HCT116 (cell line): ENCODE measurements at regions not wholly inside any gene's neighbourhood (a gene's known extent, or its start where the extent isn't known, plus 50 kb on each side); places are given as distances from the start of the nearest gene placed in this dataset.

Experiments
- CBX3 ChIP-seq: IDR thresholded peaks from 2 replicates; pipeline ENCODE4 v1.6.1; 2012; ENCODE audit warnings: low read depth
- EGR1 ChIP-seq: IDR thresholded peaks from 2 replicates; pipeline ENCODE4 v1.6.1; 2012; ENCODE audit warnings: low read depth
- EZH2 ChIP-seq: fragments of 200-600 bp; sonication (generic); IDR thresholded peaks from 2 replicates; pipeline ENCODE4 v1.6.1; 2017; ENCODE audit warnings: antibody characterized with exemption, mixed run types
- EZH2phosphoT487 ChIP-seq: fragments of 200-600 bp; IDR thresholded peaks from 2 replicates; pipeline ENCODE4 v1.6.1; 2018; ENCODE audit warnings: antibody characterized with exemption, borderline replicate concordance
- POLR2A ChIP-seq: IDR thresholded peaks from 2 replicates; pipeline ENCODE4 v1.7.0; 2011; ENCODE audit warnings: borderline replicate concordance; ENCODE audit not compliant: insufficient read depth, insufficient read length; ENCODE audit errors: extremely low read depth
- POLR2AphosphoS5 ChIP-seq: IDR thresholded peaks from 2 replicates; pipeline ENCODE4 v1.6.1; 2011; ENCODE audit warnings: mild to moderate bottlenecking, low read depth, low read length, moderate library complexity
- RAD21 ChIP-seq: IDR thresholded peaks from 2 replicates; pipeline ENCODE4 v1.6.1; 2012; ENCODE audit warnings: low read depth, mild to moderate bottlenecking
- SIN3A ChIP-seq: IDR thresholded peaks from 2 replicates; pipeline ENCODE4 v1.6.1; 2012; ENCODE audit warnings: low read depth
- TCF7L2 ChIP-seq: IDR thresholded peaks from 2 replicates; pipeline ENCODE4 v1.7.0; 2011; ENCODE audit warnings: borderline replicate concordance, inconsistent platforms; ENCODE audit not compliant: insufficient read depth, insufficient read length; ENCODE audit errors: extremely low read depth
- YY1 ChIP-seq: IDR thresholded peaks from 2 replicates; pipeline ENCODE4 v1.6.1; 2011; ENCODE audit warnings: low read length, low read depth, moderate library complexity, mild to moderate bottlenecking; ENCODE audit not compliant: insufficient replicate concordance; ENCODE audit errors: extremely low read depth
- ZFX ChIP-seq: fragments of 450-650 bp; IDR thresholded peaks from 2 replicates; pipeline ENCODE4 v1.6.1; 2017
- TF ChIP-seq, protein P1 (sequence below), 3 experiments: fragments of 200-600 bp in 1 of 3; sonication (generic) in 1 of 3; IDR thresholded peaks in 2 of 3; conservative IDR thresholded peaks in 1 of 3; 2 replicates each; pipeline ENCODE4 v1.5.1; 2012 to 2017; ENCODE audit warnings: low read depth in 2 of 3, low read length in 2 of 3, antibody characterized with exemption in 1 of 3, borderline replicate concordance in 1 of 3, control low read depth in 1 of 3, mild to moderate bottlenecking in 1 of 3, mixed read lengths in 1 of 3, mixed run types in 1 of 3, moderate library complexity in 1 of 3; ENCODE audit not compliant: insufficient read depth in 1 of 3
- TF ChIP-seq, protein P2 (sequence below): IDR thresholded peaks from 2 replicates; pipeline ENCODE4 v1.6.1; 2012
- TF ChIP-seq, protein P3 (sequence below): IDR thresholded peaks from 2 replicates; pipeline ENCODE4 v1.6.1; 2011; ENCODE audit warnings: mild to moderate bottlenecking, low read length, moderate library complexity; ENCODE audit not compliant: insufficient replicate concordance; ENCODE audit errors: extremely low read depth

DNA sequence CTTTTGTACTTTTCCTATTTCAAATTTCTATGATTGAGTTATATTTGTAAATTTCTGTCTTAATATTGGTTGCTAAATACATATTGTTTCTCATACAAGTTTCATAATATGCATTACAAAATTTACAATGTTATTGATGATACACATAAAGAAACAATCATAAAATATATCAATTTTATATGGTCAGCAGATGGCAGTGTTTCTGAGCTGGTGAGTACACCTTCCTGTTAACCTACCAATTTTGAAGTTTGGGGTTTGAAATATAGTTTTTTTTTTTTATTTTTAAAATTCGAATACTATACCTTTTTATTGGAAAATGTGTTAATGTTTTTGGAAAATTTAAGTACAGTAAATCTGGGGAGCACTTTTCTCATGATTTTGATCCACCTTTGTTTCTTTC lies 1953.1 kb upstream of the ADGRL3 start:
- TF ChIP-seq, protein P1, sequence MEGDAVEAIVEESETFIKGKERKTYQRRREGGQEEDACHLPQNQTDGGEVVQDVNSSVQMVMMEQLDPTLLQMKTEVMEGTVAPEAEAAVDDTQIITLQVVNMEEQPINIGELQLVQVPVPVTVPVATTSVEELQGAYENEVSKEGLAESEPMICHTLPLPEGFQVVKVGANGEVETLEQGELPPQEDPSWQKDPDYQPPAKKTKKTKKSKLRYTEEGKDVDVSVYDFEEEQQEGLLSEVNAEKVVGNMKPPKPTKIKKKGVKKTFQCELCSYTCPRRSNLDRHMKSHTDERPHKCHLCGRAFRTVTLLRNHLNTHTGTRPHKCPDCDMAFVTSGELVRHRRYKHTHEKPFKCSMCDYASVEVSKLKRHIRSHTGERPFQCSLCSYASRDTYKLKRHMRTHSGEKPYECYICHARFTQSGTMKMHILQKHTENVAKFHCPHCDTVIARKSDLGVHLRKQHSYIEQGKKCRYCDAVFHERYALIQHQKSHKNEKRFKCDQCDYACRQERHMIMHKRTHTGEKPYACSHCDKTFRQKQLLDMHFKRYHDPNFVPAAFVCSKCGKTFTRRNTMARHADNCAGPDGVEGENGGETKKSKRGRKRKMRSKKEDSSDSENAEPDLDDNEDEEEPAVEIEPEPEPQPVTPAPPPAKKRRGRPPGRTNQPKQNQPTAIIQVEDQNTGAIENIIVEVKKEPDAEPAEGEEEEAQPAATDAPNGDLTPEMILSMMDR (IDR thresholded peaks at IDR 0.05 in 2 of 3, conservative IDR thresholded peaks at IDR 0.05 in 1 of 3; ENCODE audit: borderline replicate concordance in 1 of 3, insufficient read depth in 1 of 3, low read depth in 2 of 3, low read length in 2 of 3) = no peak
- no peak for TF ChIP-seq EZH2phosphoT487
- TF ChIP-seq POLR2A = no peak
- TF ChIP-seq EZH2 = no peak
- TF ChIP-seq RAD21 = no peak
- TF ChIP-seq YY1 = no peak
- TF ChIP-seq, protein P2, sequence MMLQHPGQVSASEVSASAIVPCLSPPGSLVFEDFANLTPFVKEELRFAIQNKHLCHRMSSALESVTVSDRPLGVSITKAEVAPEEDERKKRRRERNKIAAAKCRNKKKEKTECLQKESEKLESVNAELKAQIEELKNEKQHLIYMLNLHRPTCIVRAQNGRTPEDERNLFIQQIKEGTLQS = no peak
- TF ChIP-seq EGR1 = no peak
- no peak for TF ChIP-seq POLR2AphosphoS5
- TF ChIP-seq, protein P3, sequence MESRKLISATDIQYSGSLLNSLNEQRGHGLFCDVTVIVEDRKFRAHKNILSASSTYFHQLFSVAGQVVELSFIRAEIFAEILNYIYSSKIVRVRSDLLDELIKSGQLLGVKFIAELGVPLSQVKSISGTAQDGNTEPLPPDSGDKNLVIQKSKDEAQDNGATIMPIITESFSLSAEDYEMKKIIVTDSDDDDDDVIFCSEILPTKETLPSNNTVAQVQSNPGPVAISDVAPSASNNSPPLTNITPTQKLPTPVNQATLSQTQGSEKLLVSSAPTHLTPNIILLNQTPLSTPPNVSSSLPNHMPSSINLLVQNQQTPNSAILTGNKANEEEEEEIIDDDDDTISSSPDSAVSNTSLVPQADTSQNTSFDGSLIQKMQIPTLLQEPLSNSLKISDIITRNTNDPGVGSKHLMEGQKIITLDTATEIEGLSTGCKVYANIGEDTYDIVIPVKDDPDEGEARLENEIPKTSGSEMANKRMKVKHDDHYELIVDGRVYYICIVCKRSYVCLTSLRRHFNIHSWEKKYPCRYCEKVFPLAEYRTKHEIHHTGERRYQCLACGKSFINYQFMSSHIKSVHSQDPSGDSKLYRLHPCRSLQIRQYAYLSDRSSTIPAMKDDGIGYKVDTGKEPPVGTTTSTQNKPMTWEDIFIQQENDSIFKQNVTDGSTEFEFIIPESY = no peak
- TF ChIP-seq CBX3 = no peak
- no peak for TF ChIP-seq TCF7L2
- no peak for TF ChIP-seq SIN3A
- TF ChIP-seq ZFX = no peak
